Endodermal cell (in vitro differentiated cells): ENCODE measurements at regions not wholly inside any gene's neighbourhood (a gene's known extent, or its start where the extent isn't known, plus 50 kb on each side); places are given as distances from the start of the nearest gene placed in this dataset.

Source experiments
- DNase-seq: peaks from one replicate; pipeline ENCODE4 v3.0.0-alpha.2; 2017
- H3K27ac ChIP-seq: 2 replicates; pipeline ENCODE4 v1.5.1; 2013; ENCODE audit warnings: mild to moderate bottlenecking, low read depth, low read length, moderate library complexity
- H3K27me3 ChIP-seq: 2 replicates; pipeline ENCODE4 v1.6.1; 2013; ENCODE audit warnings: mild to moderate bottlenecking, low read length, moderate library complexity; ENCODE audit not compliant: insufficient read depth, control insufficient read depth, poor library complexity, severe bottlenecking
- H3K36me3 ChIP-seq: 2 replicates; pipeline ENCODE4 v1.7.0; 2013; ENCODE audit warnings: mild to moderate bottlenecking, low read length, moderate library complexity; ENCODE audit not compliant: control insufficient read depth, insufficient read depth
- H3K4me1 ChIP-seq: one replicate; pipeline ENCODE4 v1.7.0; 2013; ENCODE audit warnings: low read length; ENCODE audit not compliant: control insufficient read depth, insufficient read depth
- H3K4me3 ChIP-seq: 2 replicates; pipeline ENCODE4 v1.5.1; 2013; ENCODE audit warnings: mild to moderate bottlenecking, low read length, moderate library complexity
- H3K9ac ChIP-seq: 2 replicates; pipeline ENCODE4 v1.6.1; 2013; ENCODE audit warnings: mild to moderate bottlenecking, low read length, moderate library complexity; ENCODE audit not compliant: poor library complexity, severe bottlenecking; ENCODE audit errors: extremely low read depth
- H3K9me3 ChIP-seq: 2 replicates; pipeline ENCODE4 v1.6.1; 2013; ENCODE audit warnings: mild to moderate bottlenecking, low read length, moderate library complexity; ENCODE audit not compliant: control insufficient read depth
- H3K27ac Mint-ChIP-seq: 2 replicates; pipeline ENCODE4 v1.8.0; 2020; ENCODE audit warnings: mixed read lengths
- H3K27me3 Mint-ChIP-seq: 2 replicates; pipeline ENCODE4 v1.8.0; 2021; ENCODE audit warnings: mild to moderate bottlenecking, mixed read lengths; ENCODE audit not compliant: insufficient read depth
- H3K36me3 Mint-ChIP-seq: 2 replicates; pipeline ENCODE4 v1.8.0; 2020; ENCODE audit warnings: low read depth, mixed read lengths
- H3K4me1 Mint-ChIP-seq: 2 replicates; pipeline ENCODE4 v1.8.0; 2020; ENCODE audit warnings: mixed read lengths
- H3K4me3 Mint-ChIP-seq: 2 replicates; pipeline ENCODE4 v1.8.0; 2020; ENCODE audit warnings: mild to moderate bottlenecking, moderate library complexity, mixed read lengths
- H3K9me3 Mint-ChIP-seq: 2 replicates; pipeline ENCODE4 v1.8.0; 2020; ENCODE audit warnings: mild to moderate bottlenecking, mixed read lengths
- WGBS, 2 experiments: methylation state at CpG; one replicate each; pipeline versions ENCODE4 v1.1.5 to v1.1.7; 2013; ENCODE audit warnings: missing lambda C conversion rate in 2 of 2, mixed read lengths in 1 of 2; ENCODE audit not compliant: insufficient coverage in 1 of 2, insufficient read length in 1 of 2; 5-methylcytosine and 5-hydroxymethylcytosine counted together
- TF ChIP-seq, protein P1 (sequence below): fragments of 200-600 bp; sonication (generic); conservative IDR thresholded peaks from 2 replicates; pipeline ENCODE4 v1.5.0; 2021; ENCODE audit warnings: antibody characterized with exemption, mild to moderate bottlenecking

DNA sequence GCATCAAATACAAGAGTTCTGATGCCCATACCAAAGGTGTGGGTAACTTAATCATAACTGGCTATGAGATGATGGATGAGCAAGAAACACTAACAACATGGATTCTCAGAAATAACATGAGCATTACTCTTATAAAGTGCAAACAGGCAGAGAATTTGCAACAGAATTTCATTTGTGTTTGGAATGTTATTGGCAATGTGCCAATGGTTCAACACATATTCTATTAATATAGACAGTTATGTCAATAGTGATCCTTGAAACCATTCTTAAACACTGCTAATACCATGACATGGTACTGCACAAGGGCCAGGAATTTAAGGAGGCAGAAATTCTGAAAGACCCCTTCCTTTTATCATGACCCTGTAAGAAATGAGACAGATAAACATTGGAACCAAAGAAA, 217.1 kb upstream of the WSB1 start:
- H3K4me1 Mint-ChIP-seq = no peaks in the 10 kb centered on the region
- Histone ChIP-seq H3K36me3 (no peaks in the 10 kb centered on the region), H3K9me3 (peaks cover 90% of the 10 kb centered on the region), H3K4me1 (no peaks in the 10 kb centered on the region), H3K4me3 (no peak overlapping the region), H3K27ac (no peak overlapping the region), H3K9ac (no peak overlapping the region), H3K27me3 (no peaks in the 10 kb centered on the region)
- DNase-seq = no peak
- peaks cover 91% of the 10 kb centered on the region for H3K9me3 Mint-ChIP-seq
- TF ChIP-seq, protein P1, sequence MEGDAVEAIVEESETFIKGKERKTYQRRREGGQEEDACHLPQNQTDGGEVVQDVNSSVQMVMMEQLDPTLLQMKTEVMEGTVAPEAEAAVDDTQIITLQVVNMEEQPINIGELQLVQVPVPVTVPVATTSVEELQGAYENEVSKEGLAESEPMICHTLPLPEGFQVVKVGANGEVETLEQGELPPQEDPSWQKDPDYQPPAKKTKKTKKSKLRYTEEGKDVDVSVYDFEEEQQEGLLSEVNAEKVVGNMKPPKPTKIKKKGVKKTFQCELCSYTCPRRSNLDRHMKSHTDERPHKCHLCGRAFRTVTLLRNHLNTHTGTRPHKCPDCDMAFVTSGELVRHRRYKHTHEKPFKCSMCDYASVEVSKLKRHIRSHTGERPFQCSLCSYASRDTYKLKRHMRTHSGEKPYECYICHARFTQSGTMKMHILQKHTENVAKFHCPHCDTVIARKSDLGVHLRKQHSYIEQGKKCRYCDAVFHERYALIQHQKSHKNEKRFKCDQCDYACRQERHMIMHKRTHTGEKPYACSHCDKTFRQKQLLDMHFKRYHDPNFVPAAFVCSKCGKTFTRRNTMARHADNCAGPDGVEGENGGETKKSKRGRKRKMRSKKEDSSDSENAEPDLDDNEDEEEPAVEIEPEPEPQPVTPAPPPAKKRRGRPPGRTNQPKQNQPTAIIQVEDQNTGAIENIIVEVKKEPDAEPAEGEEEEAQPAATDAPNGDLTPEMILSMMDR = no peak
- no peak overlapping the region for H3K4me3 Mint-ChIP-seq
- H3K36me3 Mint-ChIP-seq = no peaks in the 10 kb centered on the region
- no peak overlapping the region for H3K27ac Mint-ChIP-seq
- no peaks in the 10 kb centered on the region for H3K27me3 Mint-ChIP-seq

DNA sequence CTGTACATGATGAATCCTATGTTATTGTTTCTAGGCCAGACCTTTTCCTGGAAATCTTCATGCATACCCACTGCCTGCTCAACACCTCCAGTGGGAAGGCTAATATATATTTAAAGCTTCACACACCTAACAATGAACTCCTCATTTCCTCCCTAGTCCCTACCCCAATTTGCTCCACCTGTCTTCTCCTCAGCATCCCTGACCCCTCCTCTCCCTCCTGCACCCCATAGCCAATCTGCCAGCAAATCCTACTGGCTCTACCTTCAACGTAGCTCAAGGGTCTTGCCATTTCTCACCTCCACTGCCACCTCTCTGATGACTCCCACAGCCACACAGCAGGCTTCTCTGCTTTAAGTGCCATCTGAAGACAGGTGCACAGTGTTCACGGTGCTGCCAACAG, 215.6 kb upstream of the WSB1 start:
- Mint-ChIP-seq H3K27me3 (no peaks in the 10 kb centered on the region), H3K9me3 (peaks cover 91% of the 10 kb centered on the region), H3K4me1 (no peaks in the 10 kb centered on the region), H3K36me3 (no peaks in the 10 kb centered on the region), H3K27ac (no peak overlapping the region), H3K4me3 (no peak overlapping the region)
- WGBS, 2 experiments = 43% methylated on average over 2 of the region's 2 CpGs; no CpG with 5 or more reads in 1 of the 2 experiments
- Histone ChIP-seq H3K27me3 (no peaks in the 10 kb centered on the region), H3K9me3 (peaks cover 92% of the 10 kb centered on the region), H3K4me3 (no peak overlapping the region), H3K36me3 (no peaks in the 10 kb centered on the region), H3K27ac (no peak overlapping the region), H3K9ac (no peak overlapping the region), H3K4me1 (no peaks in the 10 kb centered on the region)
- TF ChIP-seq, protein P1 = no peak
- no peak for DNase-seq

DNA sequence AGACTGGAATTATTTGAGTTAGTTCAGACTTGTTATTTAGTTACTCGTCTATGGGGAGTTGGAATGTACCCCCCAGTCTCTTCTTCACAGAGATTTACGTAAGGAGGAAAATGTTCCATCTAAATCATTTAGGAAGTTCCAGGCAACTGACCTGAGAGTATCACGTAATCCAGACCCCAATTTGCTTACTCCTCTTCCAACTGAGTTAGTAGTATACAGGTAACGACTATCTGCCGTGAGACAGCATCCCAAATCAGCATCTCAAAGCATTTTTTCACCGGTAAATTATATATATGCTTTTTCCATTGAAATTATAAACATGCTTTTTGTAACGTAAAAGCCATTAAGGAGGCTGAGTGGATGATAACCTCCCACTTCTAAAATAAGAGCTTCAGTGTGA, 214.3 kb upstream of the WSB1 start:
- Mint-ChIP-seq H3K36me3 (no peaks in the 10 kb centered on the region), H3K27me3 (no peaks in the 10 kb centered on the region), H3K27ac (no peak overlapping the region), H3K9me3 (peaks cover 92% of the 10 kb centered on the region), H3K4me3 (no peak overlapping the region), H3K4me1 (no peaks in the 10 kb centered on the region)
- no peak overlapping the region for H3K9ac ChIP-seq
- peaks cover 92% of the 10 kb centered on the region for H3K9me3 ChIP-seq
- no peaks in the 10 kb centered on the region for H3K4me1 ChIP-seq
- no peaks in the 10 kb centered on the region for H3K27me3 ChIP-seq
- DNase-seq = no peak
- no peaks in the 10 kb centered on the region for H3K36me3 ChIP-seq
- no peak overlapping the region for H3K27ac ChIP-seq
- no peak overlapping the region for H3K4me3 ChIP-seq
- WGBS, 2 experiments = 49 to 59% methylated on average over 2 to 6 of the region's 7 CpGs
- TF ChIP-seq, protein P1 = no peak
